ENCODE measurements at regions not wholly inside any gene's neighbourhood (a gene's known extent, or its start where the extent isn't known, plus 50 kb on each side); places are given as distances from the start of the nearest gene placed in this dataset.

DNA sequence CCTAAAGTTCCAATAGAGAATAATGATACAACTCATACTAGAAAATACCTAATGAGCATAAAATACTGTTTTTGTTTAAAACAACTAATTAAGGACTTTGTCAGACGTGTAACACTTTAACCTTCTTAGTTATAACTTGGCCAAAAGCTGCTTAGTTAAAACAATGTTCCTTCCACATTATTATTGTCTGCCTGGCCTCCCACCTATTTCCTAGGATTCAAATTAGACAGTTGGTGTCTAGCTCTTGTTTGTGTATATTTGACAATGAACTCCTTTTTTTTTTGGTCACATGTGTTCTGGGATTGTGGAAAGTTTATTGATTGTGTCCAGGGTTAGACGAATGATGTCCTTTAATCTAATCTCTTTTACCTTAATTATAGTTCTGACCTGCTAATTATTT is 67.6 kb upstream of the PSMA6 start (continued):
- TF ChIP-seq, protein P1, sequence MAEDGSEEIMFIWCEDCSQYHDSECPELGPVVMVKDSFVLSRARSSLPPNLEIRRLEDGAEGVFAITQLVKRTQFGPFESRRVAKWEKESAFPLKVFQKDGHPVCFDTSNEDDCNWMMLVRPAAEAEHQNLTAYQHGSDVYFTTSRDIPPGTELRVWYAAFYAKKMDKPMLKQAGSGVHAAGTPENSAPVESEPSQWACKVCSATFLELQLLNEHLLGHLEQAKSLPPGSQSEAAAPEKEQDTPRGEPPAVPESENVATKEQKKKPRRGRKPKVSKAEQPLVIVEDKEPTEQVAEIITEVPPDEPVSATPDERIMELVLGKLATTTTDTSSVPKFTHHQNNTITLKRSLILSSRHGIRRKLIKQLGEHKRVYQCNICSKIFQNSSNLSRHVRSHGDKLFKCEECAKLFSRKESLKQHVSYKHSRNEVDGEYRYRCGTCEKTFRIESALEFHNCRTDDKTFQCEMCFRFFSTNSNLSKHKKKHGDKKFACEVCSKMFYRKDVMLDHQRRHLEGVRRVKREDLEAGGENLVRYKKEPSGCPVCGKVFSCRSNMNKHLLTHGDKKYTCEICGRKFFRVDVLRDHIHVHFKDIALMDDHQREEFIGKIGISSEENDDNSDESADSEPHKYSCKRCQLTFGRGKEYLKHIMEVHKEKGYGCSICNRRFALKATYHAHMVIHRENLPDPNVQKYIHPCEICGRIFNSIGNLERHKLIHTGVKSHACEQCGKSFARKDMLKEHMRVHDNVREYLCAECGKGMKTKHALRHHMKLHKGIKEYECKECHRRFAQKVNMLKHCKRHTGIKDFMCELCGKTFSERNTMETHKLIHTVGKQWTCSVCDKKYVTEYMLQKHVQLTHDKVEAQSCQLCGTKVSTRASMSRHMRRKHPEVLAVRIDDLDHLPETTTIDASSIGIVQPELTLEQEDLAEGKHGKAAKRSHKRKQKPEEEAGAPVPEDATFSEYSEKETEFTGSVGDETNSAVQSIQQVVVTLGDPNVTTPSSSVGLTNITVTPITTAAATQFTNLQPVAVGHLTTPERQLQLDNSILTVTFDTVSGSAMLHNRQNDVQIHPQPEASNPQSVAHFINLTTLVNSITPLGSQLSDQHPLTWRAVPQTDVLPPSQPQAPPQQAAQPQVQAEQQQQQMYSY (CRISPR knock-in tag; IDR thresholded peaks at IDR 0.05) = no peak
- TF ChIP-seq, protein P2, sequence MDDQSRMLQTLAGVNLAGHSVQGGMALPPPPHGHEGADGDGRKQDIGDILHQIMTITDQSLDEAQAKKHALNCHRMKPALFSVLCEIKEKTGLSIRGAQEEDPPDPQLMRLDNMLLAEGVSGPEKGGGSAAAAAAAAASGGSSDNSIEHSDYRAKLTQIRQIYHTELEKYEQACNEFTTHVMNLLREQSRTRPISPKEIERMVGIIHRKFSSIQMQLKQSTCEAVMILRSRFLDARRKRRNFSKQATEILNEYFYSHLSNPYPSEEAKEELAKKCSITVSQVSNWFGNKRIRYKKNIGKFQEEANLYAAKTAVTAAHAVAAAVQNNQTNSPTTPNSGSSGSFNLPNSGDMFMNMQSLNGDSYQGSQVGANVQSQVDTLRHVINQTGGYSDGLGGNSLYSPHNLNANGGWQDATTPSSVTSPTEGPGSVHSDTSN (IDR thresholded peaks at IDR 0.05; ENCODE audit: insufficient replicate concordance, low read depth, low read length) = no peak
- TF ChIP-seq, protein P3, sequence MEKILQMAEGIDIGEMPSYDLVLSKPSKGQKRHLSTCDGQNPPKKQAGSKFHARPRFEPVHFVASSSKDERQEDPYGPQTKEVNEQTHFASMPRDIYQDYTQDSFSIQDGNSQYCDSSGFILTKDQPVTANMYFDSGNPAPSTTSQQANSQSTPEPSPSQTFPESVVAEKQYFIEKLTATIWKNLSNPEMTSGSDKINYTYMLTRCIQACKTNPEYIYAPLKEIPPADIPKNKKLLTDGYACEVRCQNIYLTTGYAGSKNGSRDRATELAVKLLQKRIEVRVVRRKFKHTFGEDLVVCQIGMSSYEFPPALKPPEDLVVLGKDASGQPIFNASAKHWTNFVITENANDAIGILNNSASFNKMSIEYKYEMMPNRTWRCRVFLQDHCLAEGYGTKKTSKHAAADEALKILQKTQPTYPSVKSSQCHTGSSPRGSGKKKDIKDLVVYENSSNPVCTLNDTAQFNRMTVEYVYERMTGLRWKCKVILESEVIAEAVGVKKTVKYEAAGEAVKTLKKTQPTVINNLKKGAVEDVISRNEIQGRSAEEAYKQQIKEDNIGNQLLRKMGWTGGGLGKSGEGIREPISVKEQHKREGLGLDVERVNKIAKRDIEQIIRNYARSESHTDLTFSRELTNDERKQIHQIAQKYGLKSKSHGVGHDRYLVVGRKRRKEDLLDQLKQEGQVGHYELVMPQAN (conservative IDR thresholded peaks at IDR 0.05) = no peak
- TF ChIP-seq RELA (IDR thresholded peaks at IDR 0.05; ENCODE audit: borderline replicate concordance, partially characterized antibody) (no peak), MYB (IDR thresholded peaks at IDR 0.05; ENCODE audit: borderline replicate concordance, low read depth, low read length) (no peak)

Data from GM12878 (cell line).